Naive thymus-derived CD8-positive, alpha-beta T cell (primary cell): ENCODE measurements at regions not wholly inside any gene's neighbourhood (a gene's known extent, or its start where the extent isn't known, plus 50 kb on each side); places are given as distances from the start of the nearest gene placed in this dataset.

Source experiments
- ATAC-seq, 2 donors: fragments of 150-1000 bp; cut with Tn5 transposase in 1 of 2; sonication (Bioruptor Pico), chemical (Tn5 transposase) in 1 of 2; 1 replicate in 1 of 2; 2 replicates in 1 of 2; pipeline ENCODE4 v1.10.0; 2021; ENCODE audit warnings: mild to moderate bottlenecking in 2 of 2, moderate library complexity in 2 of 2
- POLR2A ChIA-PET: fragments of 350-600 bp; sonication (Branson Sonifier 250); formaldehyde crosslinking; loops from one replicate; lab custom pipeline; 2021; ENCODE audit warnings: antibody characterized with exemption; lab: Charles Lee
- DNase-seq, 10 donors: peaks; one replicate each; pipeline versions ENCODE4 v3.0.0 to v3.0.0-alpha.2; 2020 to 2022
- H3K27ac Mint-ChIP-seq, 10 donors: one replicate each; pipeline ENCODE4 v1.8.0; 2020 to 2022; ENCODE audit warnings: mild to moderate bottlenecking in 10 of 10, mixed read lengths in 10 of 10, moderate library complexity in 4 of 10, inconsistent platforms in 1 of 10
- H3K27me3 Mint-ChIP-seq, 5 donors: one replicate each; pipeline ENCODE4 v1.8.0; 2021 to 2022; ENCODE audit warnings: mixed read lengths in 5 of 5
- H3K36me3 Mint-ChIP-seq, 3 donors: one replicate each; pipeline ENCODE4 v1.8.0; 2020 to 2022; ENCODE audit warnings: mixed read lengths in 3 of 3, mild to moderate bottlenecking in 2 of 3, inconsistent platforms in 1 of 3
- H3K4me1 Mint-ChIP-seq, 4 donors: one replicate each; pipeline ENCODE4 v1.8.0; 2021 to 2022; ENCODE audit warnings: mixed read lengths in 4 of 4
- H3K4me3 Mint-ChIP-seq, 10 donors: one replicate each; pipeline ENCODE4 v1.8.0; 2020 to 2022; ENCODE audit warnings: mild to moderate bottlenecking in 10 of 10, mixed read lengths in 10 of 10, moderate library complexity in 6 of 10, inconsistent platforms in 1 of 10
- H3K9me3 Mint-ChIP-seq, 9 donors: one replicate each; pipeline ENCODE4 v1.8.0; 2020 to 2022; ENCODE audit warnings: mixed read lengths in 9 of 9, mild to moderate bottlenecking in 3 of 9, inconsistent platforms in 1 of 9, moderate library complexity in 1 of 9

DNA sequence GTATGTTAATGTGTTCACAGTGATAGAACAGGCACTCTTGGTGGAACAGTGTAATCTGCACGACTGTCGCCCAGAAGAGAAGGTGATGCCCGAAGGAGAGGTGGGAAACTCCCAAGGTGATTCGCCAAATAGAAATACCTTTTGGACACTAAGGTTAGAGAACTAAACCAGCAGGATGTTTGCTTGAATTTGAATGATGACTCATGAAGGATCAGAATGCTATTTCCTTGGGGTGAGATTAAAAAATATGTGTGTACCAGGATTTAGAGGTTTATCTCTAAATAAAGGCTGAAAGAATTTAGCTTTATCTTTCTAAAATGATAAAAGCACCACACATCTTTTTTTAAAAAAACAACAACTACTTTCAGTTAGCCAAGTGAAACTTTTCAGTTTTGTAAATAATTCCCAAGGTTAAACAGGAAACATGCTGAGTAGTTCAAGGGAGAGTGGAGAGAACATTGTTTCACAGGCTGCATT, 297.4 kb upstream of the TAS2R1 start:
- POLR2A ChIA-PET: no interaction called here
- H3K9me3 Mint-ChIP-seq: peaks cover 0 to 35% (median 17%) of the 10 kb centered on the region in 9 donors

DNA sequence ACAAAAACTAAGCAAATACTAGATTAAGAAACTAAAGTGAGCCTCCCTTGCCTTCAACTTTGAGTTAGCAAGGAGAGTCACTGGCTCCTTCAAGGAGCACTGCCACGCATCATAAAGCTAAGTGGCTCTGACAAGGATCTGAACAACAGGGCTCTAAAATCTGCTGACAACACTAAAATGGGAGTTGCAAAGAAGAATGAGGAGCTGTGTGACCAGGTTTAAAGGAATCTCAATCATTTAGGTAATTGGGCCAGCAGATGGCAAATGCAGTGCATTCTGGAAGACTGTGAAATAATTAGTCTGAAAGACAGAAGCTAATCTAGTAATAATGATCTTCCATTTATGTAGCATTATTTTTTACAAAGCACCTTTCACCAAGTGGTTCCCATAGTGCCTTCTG, 297.0 kb upstream of the TAS2R1 start:
- Mint-ChIP-seq H3K27me3 (peaks cover 0 to 4% (median 0%) of the 10 kb centered on the region in 5 donors), H3K9me3 (peaks cover 0 to 33% (median 17%) of the 10 kb centered on the region in 9 donors), H3K27ac (no peak overlapping the region), H3K4me3 (no peak overlapping the region), H3K4me1 (no peaks in the 10 kb centered on the region), H3K36me3 (peaks cover 0 to 5% (median 0%) of the 10 kb centered on the region in 3 donors)
- DNase-seq: no peak
- no peak for ATAC-seq
- POLR2A ChIA-PET: no interaction called here

More for the DNA sequence above, 297.4 kb upstream of the TAS2R1 start:
- Mint-ChIP-seq H3K36me3 (peaks cover 0 to 5% (median 0%) of the 10 kb centered on the region in 3 donors), H3K27ac (no peak overlapping the region), H3K4me1 (no peaks in the 10 kb centered on the region), H3K4me3 (no peak overlapping the region), H3K27me3 (peaks cover 0 to 4% (median 0%) of the 10 kb centered on the region in 5 donors)
- ATAC-seq: no peak
- no peak for DNase-seq

DNA sequence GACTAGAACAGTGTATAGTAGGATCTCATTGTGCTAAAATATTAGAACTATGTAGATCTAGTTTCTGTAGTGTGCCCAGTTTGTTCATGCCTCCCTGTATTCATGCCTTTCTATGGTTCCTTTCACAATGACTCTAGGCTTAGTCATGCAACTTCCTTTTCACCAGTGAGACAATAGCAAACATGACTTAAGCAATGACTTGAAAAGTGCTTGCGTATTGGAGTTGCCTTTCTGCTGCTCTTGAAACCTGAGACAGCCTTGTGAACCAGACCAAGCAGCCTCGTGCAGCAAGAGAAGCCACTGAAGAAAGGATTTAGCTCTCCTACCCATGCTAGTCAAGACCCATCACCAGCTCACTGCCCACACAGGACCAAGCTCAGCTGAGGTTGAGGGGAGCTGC, 294.5 kb upstream of the TAS2R1 start:
- Mint-ChIP-seq H3K27ac (no peak overlapping the region), H3K36me3 (peaks cover 0 to 5% (median 0%) of the 10 kb centered on the region in 3 donors), H3K4me3 (no peak overlapping the region), H3K27me3 (peaks cover 0 to 4% (median 0%) of the 10 kb centered on the region in 5 donors), H3K9me3 (peaks cover 0 to 34% (median 28%) of the 10 kb centered on the region in 9 donors), H3K4me1 (no peaks in the 10 kb centered on the region)
- DNase-seq (no peak), ATAC-seq (no peak)
- POLR2A ChIA-PET: no interaction called here

DNA sequence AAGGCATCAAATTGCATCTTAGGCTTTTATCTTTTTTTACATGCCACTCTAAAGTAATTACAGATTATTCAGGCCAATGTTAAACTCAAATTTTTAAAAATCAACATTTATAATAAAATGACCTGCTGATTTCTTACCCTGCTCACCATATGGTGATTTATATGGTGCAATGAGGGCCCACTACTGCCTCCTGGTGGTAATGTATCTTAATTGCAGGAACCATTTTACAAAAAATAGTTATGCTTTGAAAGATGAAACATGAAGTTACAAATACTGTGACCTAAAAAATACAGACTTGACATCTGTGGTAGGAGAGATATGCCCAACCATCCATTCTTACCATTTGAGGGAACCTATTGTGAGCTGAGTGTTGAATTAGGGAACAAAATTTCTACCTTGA, 292.6 kb upstream of the TAS2R1 start:
- Mint-ChIP-seq H3K9me3 (peaks cover 0 to 34% (median 31%) of the 10 kb centered on the region in 9 donors), H3K4me3 (no peak overlapping the region), H3K27me3 (no peaks in the 10 kb centered on the region), H3K4me1 (no peaks in the 10 kb centered on the region), H3K27ac (no peak overlapping the region), H3K36me3 (peaks cover 0 to 5% (median 0%) of the 10 kb centered on the region in 3 donors)
- no peak for DNase-seq
- POLR2A ChIA-PET: no interaction called here
- ATAC-seq: no peak

DNA sequence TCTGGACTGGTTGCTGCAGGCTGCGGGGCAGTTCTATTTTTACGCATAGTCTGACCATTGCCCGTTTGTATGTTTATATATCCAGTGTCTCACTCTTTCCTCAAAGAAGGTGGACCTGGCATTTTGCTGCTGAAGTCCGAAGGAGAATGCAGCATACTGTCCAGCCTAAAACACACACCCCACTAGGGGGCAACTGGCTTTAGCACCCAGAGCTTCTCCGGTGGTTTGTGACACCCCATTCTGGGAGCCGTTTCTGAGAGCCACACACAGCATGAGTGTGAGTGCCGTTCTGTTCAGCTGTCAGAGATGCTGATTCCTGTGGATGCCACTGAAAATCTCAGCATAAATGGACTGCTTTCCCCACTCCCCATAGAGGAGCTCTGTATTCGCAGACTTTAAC, 290.5 kb upstream of the TAS2R1 start:
- Mint-ChIP-seq H3K4me3 (no peak overlapping the region), H3K27me3 (no peaks in the 10 kb centered on the region), H3K27ac (no peak overlapping the region), H3K9me3 (peaks cover 0 to 34% (median 24%) of the 10 kb centered on the region in 9 donors), H3K36me3 (peaks cover 0 to 5% (median 0%) of the 10 kb centered on the region in 3 donors), H3K4me1 (no peaks in the 10 kb centered on the region)
- POLR2A ChIA-PET: no interaction called here
- ATAC-seq (no peak), DNase-seq (no peak)

DNA sequence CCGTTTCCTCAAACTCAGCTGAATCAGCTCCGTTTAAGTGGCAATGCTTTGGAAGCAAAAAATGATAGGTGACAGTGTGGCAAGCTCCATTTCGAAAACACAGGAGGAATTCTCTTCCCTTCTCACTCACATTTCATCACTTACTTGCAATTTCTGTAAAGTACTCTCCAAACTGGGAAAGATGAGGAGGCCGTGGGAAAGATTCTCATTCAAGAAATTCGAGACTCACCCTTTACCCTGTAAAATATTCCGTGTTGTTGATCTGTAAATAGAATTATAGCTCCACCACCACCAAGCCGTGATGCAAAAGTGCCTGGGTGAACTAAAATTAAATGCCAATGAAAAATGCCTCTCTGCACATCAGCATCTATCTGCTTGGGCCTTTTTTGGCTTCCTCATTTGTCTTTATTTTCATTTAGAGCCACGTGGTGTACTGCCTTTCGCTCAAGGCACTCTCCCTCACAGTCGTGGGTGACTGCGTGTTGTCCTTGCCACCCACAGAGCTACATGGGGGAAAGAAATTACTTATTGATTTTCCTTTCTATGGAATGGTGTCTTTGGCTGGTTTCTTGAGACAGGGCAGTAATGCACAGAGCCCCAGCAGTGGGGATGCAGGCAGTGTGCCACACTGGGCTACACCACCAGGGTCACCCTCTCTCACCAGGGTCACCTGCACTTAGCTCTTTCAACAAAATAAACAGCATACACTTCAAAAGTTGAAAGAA, 289.3 kb upstream of the TAS2R1 start:
- Mint-ChIP-seq H3K4me3 (no peak overlapping the region), H3K36me3 (peaks cover 0 to 5% (median 0%) of the 10 kb centered on the region in 3 donors), H3K9me3 (peaks cover 0 to 28% (median 15%) of the 10 kb centered on the region in 9 donors), H3K27me3 (no peaks in the 10 kb centered on the region), H3K4me1 (no peaks in the 10 kb centered on the region), H3K27ac (no peak overlapping the region)
- ATAC-seq (no peak), DNase-seq (no peak)
- POLR2A ChIA-PET: no interaction called here

DNA sequence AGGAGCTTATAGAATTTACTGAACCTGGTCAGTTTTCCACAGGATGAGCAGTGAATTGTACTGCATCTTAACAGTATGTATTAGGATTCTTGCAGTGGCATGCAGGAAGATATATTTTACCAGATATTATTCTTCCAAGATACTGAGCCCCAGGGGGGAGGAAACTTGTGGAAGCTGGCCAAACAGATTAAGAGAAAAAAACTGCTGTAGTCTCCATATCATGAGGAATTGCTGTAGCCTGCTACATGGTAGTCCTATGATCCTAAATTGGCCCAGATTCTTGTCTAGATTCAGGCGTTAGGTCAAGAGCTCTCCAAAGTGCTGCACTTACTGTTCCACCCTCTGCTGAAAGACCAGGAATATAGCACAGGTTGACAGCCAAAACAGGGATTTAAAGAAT, 275.5 kb upstream of the TAS2R1 start:
- Mint-ChIP-seq H3K27ac (no peak overlapping the region), H3K9me3 (peaks cover 0 to 25% (median 11%) of the 10 kb centered on the region in 9 donors), H3K4me1 (no peaks in the 10 kb centered on the region), H3K36me3 (peaks cover 0 to 9% (median 0%) of the 10 kb centered on the region in 3 donors), H3K27me3 (peaks cover 0 to 5% (median 2%) of the 10 kb centered on the region in 5 donors), H3K4me3 (no peak overlapping the region)
- DNase-seq (no peak), ATAC-seq (no peak)
- POLR2A ChIA-PET: no interaction called here

DNA sequence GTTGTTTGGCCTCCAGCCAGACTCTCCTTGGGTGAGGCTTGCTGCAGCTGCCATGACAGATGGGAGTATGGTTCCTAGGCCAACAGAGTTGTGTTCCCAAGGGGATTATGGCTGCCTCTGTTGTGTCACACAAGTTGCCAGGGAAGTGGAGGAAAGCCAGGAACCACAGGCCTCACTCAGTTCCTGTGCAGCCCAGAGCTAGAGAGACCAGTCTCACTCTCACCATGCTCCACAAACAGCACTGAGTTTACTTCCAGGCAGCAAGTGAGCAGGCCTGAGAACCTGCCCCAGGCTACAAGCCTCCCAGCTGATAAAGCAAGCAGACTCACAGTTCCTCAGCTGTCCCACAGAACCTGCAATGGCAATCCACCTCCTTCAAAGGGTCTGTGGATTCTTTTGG, 273.6 kb upstream of the TAS2R1 start:
- Mint-ChIP-seq H3K27me3 (peaks cover 0 to 3% (median 0%) of the 10 kb centered on the region in 5 donors), H3K27ac (no peak overlapping the region), H3K4me3 (no peak overlapping the region), H3K9me3 (peaks cover 0 to 25% (median 11%) of the 10 kb centered on the region in 9 donors), H3K4me1 (no peaks in the 10 kb centered on the region), H3K36me3 (peaks cover 0 to 9% (median 0%) of the 10 kb centered on the region in 3 donors)
- ATAC-seq (no peak), DNase-seq (no peak)
- POLR2A ChIA-PET: no interaction called here

DNA sequence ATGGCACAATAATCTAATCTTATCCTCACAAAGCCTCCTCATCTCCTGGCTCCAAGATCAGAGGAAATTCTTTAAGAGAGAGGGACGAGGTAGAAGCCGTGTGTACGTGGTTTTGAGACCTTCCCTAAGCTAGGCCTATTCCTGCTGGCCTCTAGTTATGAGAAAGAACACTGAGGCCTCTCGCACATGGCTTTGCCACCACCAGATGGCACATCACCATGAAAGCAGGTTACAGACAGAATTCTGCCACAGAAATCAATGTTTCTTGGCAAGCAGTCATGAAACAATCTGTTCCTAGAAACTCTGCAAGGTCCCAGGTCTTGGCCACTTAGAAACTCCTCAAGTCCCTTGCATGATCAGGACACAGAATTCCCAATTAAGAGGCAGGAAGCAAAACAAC, 268.2 kb upstream of the TAS2R1 start:
- Mint-ChIP-seq H3K36me3 (no peaks in the 10 kb centered on the region), H3K27ac (no peak overlapping the region), H3K9me3 (peaks cover 0 to 5% (median 3%) of the 10 kb centered on the region in 9 donors), H3K27me3 (no peaks in the 10 kb centered on the region), H3K4me1 (no peaks in the 10 kb centered on the region), H3K4me3 (no peak overlapping the region)
- POLR2A ChIA-PET: no interaction called here
- no peak for DNase-seq
- no peak for ATAC-seq

DNA sequence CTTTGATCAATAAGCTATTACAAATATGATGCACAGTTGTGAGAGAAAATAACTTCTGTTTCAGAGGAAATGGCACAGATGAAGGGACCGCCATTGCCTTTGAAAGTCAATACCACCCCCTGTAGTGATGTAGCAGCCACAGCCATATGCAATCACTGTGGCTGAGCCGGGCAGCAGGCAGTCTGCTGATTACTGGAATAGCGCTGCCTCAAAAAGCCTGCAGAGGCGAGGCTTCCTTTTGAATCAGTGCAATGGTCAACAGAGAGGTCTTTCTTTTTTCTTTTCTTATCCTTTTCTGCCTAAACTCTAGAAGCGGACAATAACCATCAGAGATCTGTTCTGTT, 265.1 kb upstream of the TAS2R1 start:
- Mint-ChIP-seq H3K4me1 (no peaks in the 10 kb centered on the region), H3K27me3 (peaks cover 0 to 6% (median 0%) of the 10 kb centered on the region in 5 donors), H3K4me3 (no peak overlapping the region), H3K36me3 (no peaks in the 10 kb centered on the region), H3K9me3 (peaks cover 0 to 13% (median 2%) of the 10 kb centered on the region in 9 donors), H3K27ac (no peak overlapping the region)
- ATAC-seq (no peak), DNase-seq (no peak)
- POLR2A ChIA-PET: no interaction called here

DNA sequence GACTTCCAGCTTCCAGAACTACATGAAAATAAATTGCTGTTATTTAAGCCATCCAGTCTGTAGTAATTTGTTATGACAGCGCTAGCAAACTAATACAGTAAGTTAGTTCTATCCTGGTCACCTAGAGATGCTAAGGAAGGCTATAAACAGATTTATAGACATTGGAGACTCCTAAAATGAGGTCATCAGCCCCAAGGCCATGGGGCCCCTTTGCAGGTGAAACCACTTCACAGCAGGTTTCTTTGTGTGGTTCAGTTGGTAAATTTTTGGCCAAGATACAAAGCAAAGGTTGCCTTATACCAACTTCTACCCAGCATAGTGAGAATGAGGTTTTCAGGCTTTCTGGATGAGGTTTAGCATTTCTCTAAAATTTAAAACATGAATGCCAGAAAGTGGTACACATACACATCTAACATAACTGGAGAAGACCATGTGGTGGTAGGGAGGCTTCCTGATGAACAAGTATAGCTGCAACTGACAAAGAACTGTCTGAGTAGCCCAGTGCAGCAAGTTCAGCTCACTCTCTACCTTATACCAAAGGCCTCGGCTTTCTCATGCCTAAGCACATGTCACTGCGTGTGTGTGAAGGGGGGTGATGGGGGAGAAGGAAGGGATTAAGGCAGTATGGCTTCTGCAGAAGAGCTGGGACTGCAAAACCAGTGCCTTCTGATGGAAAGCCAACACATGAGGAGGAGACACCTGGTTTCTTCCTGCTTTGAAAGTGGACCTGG, 264.6 kb upstream of the TAS2R1 start:
- POLR2A ChIA-PET: no interaction called here
- no peak for ATAC-seq
- H3K27ac Mint-ChIP-seq: no peak overlapping the region
- H3K4me3 Mint-ChIP-seq: no peak overlapping the region
- no peak for DNase-seq
- no peaks in the 10 kb centered on the region for H3K36me3 Mint-ChIP-seq
- H3K27me3 Mint-ChIP-seq: peaks cover 0 to 6% (median 0%) of the 10 kb centered on the region in 5 donors
- H3K4me1 Mint-ChIP-seq: no peaks in the 10 kb centered on the region
- peaks cover 0 to 14% (median 3%) of the 10 kb centered on the region in 9 donors for H3K9me3 Mint-ChIP-seq

DNA sequence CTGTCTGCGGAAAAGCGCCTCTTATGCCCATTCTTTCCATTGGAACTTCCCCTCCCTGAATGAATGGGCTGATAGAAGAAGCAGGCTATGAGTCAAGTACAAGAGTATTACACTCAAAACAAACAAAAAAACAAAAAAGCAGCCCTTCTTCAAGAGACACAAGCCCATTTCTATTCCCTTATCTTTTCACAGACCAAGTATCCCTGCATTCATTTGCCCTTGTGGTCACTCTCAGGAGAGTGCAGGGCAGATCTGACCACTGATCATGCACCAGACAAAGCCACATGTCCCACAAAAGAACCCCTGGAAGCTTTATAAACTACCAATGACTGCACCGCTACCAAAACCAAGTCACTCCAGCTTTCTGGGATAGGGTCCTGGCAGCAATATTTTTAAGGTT, 262.5 kb upstream of the TAS2R1 start:
- no peak overlapping the region for H3K27ac Mint-ChIP-seq
- no peaks in the 10 kb centered on the region for H3K36me3 Mint-ChIP-seq
- no peaks in the 10 kb centered on the region for H3K4me1 Mint-ChIP-seq
- POLR2A ChIA-PET: no interaction called here
- H3K4me3 Mint-ChIP-seq: no peak overlapping the region
- peaks cover 0 to 10% (median 0%) of the 10 kb centered on the region in 5 donors for H3K27me3 Mint-ChIP-seq
- peaks cover 0 to 14% (median 2%) of the 10 kb centered on the region in 9 donors for H3K9me3 Mint-ChIP-seq
- no peak for DNase-seq
- no peak for ATAC-seq

DNA sequence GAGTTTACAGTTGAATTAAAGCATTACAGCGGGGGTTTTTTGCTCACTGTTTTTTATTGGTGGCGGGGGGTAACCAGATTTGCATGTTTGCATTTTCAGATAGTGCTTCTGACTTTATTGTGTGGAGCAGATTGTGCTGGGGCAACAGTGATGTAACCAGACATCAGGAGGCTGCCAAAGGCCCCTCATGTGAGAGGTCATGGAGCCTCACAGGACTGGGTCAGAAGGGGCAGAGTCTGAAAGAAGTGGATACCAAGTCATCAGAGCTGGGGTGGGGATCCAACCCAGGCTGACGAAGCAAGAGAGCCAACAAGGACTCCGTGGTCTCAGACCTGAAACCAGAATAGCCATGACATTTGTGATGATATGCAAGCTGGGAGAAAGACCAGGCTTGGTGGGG, 259.4 kb upstream of the TAS2R1 start:
- DNase-seq: no peak
- POLR2A ChIA-PET: no interaction called here
- Mint-ChIP-seq H3K9me3 (peaks cover 0 to 11% (median 0%) of the 10 kb centered on the region in 9 donors), H3K4me1 (no peaks in the 10 kb centered on the region), H3K36me3 (no peaks in the 10 kb centered on the region), H3K27me3 (peaks cover 0 to 15% (median 0%) of the 10 kb centered on the region in 5 donors), H3K4me3 (no peak overlapping the region), H3K27ac (no peak overlapping the region)
- no peak for ATAC-seq
